ENCODE measurements at regions not wholly inside any gene's neighbourhood (a gene's known extent, or its start where the extent isn't known, plus 50 kb on each side); places are given as distances from the start of the nearest gene placed in this dataset.
"Not testable (repeated sequence)": the region's sequence is repeated elsewhere in the genome, so short reads cannot be mapped to it uniquely, and the experiment has no call there.

DNA sequence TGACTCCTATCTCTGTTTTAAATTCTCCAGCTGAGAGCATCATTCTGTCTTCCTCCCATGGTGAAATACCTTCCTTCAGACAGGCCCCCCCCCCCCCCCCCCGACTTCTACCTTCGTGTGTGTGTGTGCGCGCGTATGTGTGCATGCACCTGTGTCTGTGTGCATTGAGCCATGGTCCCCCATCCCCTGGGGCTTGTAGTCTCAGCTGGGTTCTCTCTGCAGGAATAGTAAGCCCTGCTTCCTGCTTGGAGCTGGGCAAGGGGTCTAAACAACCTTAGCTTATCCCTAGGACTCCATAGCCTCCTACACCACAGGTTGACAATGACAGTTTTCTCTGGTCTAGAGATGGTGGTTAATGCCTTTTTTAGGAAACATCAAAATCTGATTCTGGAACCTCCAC, 427.5 kb upstream of the KLHL29 start:
- no peak for DNase-seq

DNA sequence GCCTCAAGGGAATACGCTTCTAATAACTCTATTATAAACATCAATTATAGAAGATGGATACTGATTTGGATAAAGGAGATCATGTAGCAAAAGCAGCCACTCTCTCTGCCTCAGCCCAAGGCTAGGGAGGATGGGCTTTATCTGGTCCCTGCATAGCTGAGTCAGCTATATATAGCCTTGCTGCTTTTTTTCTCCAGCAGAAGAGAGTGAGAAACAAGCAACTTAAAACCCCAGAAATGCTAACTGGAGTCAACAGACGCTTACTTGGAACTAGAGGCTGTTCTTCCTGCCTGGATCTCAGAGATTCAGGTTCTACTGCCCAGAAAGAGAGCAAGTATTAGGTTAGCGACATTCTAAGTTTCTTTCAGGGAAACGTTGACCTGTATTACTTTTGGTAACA, 426.7 kb upstream of the KLHL29 start:
- no peak for DNase-seq

DNA sequence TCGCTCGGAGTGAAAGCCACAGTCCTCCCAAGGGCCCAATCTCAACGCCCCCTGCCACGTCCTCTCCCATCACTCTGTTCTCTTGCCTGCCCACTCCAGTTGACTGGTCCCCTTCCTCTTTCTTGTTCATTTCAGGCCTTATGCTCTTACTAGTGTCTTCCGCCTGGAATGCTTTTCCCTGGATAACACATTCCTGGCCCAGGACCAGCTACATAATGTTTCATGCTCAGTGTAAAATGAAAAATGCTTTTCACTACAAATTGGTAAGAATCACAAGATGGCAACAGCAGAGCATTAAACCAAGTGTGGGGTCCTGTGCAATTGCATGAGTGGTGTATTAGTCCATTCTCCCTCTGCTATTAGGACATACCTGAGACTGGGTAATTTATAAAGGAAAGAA, 417.2 kb upstream of the KLHL29 start:
- no peak for DNase-seq

DNA sequence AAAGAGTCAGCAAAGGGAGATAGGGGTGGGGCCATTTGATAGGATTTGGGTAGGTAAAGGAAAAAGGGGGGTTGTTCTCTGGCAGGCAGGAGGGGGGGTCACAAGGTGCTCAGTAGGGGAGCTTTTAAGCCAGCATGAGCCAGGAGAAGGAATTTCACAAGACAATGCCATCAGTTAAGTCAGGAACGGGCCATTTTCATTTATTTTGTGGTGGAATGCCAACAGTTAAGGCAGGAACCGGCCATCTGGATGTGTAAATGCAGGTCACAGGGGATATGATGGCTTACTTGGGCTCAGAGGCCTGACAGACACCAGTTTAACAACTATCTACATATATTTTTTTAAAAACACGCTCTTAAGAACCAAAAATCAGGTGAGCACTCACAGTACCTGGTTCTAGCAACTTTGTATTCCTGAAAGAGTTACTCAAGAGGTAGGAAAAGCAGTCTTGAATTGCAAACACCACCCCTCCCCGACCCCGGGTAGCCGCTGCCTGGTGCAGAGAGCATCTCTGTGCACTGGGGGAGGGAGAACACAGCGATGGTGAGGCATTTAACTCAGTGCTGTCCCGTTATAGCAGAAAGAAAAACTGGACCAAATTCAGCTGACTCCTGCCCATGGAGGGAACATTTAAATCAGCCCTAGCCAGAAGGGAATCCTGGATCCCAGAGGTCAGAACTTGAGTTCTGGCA, 414.5 kb upstream of the KLHL29 start:
- no peak for DNase-seq

DNA sequence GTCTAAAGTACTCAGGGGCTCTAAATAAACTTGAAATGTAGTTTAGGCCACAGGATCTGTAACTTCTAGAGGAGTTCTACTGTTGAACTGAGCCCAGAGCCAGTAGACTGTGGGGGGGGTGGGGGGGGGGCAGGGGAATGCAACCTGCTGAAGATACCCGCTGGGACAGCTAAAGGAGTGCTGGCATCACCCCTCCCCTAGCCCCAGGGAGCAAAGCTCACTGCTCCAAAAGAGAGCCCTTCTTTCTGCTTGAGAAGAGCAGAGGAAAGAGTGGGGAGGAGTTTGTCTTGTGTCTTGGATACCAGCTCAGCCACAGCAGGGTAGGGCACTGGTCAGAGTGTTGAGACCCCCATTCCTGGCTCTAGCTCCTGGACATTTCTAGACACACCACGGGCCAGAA, 414.0 kb upstream of the KLHL29 start:
- DNase-seq = no peak

DNA sequence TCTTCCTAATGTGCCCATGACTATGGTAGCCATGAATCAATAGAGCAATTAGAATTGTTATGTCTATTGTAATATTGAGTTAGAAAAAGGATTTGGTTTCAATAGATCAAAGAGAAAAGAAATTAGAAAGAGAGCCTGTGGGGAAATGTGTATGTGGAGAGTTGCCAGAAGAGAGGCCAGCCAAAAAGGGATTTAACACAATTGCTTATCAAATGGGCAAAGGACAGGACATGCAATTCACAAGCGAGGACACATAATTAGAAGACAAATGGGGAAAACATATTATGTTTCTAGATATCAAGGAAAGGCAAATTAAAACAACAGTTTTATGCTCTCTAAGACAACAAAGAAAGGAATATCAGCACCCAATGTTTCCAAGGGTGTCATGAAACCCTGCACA, 403.2 kb upstream of the KLHL29 start:
- no peak for DNase-seq

DNA sequence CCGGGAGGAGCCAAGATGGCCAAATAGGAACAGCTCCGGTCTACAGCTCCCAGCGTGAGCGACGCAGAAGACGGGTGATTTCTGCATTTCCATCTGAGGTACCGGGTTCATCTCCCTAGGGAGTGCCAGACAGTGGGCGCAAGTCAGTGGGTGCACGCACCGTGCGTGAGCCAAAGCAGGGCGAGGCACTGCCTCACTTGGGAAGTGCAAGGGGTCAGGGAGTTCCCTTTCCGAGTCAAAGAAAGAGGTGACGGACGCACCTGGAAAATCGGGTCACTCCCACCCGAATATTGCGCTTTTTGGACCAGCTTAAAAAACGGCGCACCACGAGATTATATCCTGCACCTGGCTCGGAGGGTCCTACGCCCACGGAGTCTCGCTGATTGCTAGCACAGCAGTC, 400.8 kb upstream of the KLHL29 start:
- DNase-seq = not testable (repeated sequence)

DNA sequence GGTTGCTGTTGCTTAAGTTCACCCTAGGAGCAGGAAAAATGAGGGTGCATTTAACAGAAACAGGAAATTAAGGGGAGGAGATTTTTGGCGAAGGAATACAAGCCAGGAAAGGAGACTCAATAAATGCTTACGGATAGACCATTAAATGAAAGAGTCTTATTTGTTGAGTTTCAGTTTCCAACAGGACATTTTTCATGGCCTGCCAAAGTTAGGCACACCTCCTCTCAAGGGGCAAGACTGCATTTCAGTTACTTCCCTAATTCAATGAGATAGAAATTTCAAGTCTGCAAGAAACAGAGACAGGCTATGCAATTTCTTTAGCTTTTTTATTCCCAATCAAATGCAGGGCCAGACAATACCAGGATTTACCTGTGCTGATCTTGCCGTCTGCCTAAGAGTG, 394.7 kb upstream of the KLHL29 start:
- DNase-seq = no peak

DNA sequence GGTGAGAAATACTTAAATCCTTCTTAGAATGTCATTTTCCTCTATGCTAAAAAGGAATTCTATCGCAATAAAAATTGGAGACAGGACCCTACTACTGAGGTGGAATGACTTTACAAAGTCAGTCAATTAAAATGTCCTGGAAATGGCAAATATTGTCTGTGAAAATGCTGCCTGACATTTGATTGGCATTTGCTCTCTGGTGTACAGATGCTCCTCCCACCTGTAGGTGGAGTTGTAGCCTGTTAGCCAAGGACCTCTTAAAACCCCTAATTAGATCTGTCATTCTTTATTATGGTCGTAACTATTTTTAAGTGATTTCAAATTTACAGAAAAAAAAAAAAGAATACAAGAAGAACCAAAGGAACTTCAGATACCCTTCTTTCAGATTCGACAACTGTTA, 393.1 kb upstream of the KLHL29 start:
- DNase-seq = no peak

DNA sequence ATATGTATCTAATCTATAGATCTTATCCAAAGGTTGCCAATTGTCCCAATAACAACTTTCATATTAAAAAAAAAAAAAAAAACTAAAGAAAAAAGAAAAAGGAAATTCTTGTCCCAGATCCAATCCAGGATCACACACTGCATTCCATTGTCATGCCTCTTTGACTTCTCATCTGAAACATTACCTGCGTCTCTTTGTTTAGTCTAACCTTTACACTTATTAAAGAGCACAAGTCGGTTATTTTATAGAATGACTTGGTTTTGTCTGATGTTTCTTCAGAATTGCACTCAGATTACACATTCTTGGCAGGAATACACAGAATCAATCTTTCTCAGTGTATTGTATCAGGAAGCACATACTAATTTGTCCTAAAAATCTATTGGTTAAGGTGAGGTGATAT, 392.5 kb upstream of the KLHL29 start:
- DNase-seq = no peak

DNA sequence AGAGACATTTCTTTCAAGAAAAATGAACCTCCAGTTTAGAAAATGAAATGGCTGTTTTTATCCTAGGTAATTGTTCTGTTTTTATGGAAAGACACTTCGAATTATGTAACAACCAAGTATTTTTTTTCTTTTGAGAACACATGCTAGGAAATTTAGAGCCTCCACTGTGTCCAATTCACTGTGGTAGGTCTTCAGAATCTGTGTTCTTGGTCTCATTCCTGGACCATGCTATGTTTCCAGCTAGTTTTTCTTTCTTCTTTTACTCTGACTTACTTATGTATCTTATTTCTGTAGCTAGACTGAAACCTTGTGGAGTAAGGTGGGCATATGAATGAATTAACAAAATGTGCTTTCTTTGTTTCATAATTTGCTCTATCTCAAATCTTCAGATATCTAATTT, 391.7 kb upstream of the KLHL29 start:
- no peak for DNase-seq

DNA sequence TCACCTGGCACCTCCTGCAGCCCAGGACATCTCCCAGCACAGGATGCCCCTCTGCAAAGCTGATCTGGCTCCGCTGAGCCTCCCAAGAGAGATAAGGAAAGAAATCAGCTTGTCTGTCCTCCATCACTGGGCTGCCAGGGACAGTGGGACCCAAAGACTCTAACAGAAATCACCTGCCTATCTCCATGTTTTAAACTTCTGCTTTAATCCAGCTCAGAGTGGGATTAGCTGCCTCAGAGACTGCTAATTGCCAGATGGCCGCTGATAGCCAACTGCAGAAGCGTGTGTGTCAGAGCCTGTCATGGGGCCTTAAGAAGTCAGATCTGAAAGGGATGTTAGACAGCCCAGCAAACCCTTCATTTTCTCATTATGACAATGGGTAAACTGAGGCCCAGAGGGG, 389.4 kb upstream of the KLHL29 start:
- DNase-seq = no peak

DNA sequence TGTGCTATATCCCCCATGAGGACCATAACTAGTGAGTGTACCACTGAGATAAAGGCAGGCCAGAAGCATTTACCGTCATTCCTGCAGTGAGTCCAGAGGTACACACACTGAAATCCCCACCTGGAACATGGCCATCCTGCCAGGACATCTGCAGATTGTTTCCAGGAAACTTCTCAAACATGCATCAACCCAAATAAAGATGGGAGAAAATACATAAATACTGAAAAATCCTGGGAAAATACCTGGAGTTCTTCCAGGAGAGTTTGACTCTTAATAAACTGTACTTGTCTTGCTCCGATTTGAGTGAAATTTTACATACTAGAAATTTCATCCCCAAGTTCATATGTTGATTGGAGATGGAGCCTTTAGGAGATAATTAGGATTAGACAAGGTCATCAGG, 388.1 kb upstream of the KLHL29 start:
- no peak for DNase-seq

DNA sequence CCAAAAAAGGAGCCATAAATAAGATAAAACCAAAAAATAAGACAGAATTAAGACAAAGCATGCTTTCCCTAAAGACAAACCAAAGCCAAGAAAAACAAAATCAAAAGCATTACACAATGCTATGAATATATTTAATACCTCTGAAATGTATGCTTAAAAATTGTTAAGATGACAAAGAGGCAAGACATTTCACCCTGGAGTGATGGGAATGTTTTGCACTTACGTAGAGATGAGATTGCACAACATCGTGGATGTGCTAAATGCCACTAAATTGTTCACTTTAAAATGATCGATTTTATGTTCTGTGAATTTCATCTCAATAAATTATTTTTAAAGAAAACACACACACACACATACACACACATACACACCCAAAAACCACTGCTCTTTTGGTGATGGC, 386.6 kb upstream of the KLHL29 start:
- DNase-seq = no peak

DNA sequence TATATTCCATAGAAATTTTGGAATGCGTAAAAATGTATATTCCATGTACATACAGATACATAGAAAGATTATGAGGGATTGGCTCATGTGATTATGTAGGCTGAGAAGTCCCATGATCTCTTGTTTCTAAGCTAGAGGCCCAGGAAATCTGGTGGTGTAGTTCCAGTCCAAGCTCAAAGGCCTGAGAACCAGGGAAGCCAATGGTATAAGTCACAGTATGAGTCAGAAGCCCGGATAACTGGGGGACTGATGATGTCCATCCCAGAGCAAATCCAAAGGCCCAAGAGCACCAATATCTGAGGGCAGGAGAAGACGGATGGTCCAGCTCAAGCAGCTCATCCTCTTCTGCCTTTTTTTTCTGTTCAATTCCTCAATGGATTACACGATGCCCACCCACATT, 385.0 kb upstream of the KLHL29 start:
- DNase-seq = no peak

DNA sequence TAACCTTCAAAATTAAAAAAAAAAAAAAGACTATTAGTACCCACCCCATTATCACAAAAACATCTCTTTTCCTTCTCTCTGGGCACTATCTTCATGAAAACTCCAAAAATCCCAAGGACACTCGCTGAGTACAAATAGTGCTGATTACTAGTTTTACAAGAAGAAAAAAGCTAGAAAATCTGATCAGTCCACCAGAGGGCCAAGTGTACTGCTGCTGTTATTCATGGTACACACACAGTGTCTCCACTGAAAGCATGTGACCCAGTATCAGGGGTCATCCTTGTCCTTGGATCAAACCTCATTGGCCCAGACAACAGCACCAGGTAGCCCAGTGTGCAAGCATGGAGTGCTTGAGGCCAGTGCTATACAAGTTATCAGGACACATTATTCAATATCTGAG, 382.7 kb upstream of the KLHL29 start:
- no peak for DNase-seq

DNA sequence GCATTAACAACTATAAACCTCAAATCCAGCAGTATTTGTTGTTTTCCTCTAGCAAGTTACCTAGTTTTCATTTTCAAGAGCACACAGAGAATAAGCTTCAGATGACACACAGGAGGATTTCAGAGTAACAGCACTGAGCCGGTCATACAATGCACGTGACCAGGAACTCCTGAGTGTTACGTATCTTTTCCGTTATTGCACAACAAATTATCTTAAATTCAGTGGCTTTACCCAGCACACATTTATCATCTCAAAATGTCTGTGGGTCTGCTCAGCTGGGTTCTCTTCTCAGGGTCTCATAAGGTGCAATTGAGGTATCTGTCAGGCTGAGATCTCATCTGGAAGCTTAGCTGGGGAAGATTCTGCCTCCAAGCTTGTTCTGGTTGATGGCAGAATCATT, 379.5 kb upstream of the KLHL29 start:
- no peak for DNase-seq

DNA sequence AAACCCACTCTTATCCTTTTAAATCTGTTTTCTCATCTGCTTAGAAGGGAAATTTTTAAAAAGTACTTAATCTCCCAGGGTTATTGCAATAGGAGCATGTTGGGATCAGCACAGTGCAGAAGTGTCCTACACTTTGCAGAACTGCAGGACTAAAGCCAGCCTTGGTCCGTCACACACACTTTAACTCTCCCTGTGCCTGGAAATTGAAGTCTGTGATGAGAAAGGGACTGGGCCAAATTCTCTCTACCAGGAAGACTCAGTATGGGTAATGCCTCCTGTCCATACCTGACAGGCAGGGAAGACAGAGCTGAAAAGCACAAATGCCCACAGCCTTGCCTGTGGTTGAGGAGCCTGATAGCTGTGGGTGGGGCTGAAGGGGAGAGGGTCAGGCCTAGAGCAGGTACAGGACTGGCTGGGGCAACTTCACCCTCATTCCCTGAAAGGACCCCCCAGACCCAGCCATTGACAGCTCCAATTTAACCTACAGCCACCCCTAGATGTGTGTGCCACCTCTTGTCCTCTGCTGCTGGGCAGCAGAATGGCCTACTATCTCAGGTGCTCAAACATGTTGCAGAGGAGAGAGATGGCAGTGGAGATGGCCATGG, 377.2 kb upstream of the KLHL29 start:
- DNase-seq = no peak

DNA sequence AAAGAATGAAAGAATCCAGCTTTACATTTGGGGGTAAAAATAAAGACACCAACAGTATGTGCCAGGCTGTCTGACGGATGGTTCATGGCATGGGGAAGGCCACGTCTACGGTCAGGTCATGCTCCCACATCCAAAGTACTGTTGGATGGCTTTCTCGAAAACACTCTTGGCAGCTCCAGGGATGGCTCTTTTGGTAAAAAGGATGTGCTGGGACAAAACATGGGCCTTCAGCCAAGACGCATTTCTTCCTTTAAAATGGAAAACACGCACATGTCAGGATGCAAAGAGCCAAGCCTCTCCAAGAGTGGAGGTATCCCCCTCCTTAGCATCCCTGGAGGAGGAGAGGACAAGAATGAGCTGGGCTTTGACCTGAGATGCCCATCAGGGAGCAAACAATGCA, 376.5 kb upstream of the KLHL29 start:
- no peak for DNase-seq

DNA sequence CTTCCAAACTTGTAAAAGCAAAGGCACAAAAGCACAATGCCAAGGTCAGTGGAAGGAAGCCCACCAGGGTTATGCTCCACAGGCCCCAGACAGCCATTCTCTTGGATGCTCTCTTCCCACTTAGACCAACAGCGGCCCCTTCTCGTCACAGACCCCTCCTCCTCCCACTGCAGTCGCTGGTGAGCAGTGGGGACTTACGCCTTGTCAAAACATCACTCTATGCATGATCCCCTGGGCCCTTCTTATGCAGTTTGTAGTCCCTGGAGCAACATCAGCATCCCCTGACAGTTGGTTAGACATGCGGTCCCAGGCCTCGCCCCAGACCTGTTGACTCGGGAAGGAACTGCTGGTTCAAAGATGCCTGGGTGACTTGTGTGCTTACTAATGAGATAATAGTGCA, 376.0 kb upstream of the KLHL29 start:
- no peak for DNase-seq

DNA sequence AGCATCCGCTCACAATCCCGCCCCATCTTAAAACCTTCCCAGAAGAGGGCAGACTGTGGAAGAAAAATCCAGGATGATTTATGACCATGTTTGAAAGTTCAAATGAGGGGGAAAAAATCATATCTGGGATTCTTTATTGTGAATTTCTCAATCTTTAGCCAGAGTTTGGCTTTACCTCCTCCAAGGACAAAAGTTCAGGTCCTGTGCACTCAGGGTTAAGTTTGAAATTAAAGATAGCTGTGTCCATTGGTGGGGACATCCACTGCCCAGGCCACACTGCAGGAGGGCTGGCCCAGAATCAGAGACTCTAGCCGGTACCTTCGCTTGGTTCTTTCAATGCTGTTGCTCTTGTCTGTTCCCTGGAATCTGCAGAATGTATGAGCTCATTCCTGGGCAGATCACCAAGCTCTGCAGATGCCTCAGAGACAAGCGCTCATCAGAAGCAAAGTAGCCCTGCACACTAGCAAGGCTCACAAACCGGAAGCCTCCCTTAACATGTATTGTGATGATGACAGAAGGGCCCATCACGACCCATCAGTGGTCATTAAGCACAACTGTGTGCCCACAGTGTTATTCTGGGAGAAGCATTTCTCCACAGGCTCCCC, 375.3 kb upstream of the KLHL29 start:
- DNase-seq = no peak

DNA sequence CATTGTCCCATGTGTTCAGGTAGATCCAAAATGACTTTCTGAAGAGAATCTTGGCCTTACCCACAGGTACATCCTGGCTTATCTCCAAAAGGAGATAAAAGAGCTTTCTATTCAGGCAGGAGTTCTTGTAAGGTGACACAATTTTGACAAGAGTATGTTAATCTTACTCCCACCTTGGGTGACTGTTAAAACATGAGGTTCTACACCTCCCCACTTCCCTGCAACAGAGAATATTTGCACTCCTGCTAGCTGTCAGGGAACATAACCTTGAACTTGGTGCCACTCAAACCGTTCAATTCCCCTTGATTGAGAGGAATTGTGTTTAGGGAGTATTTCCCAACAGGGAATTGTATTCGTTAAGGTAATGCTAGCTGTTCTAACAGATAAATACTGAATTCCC, 372.5 kb upstream of the KLHL29 start:
- DNase-seq = no peak

DNA sequence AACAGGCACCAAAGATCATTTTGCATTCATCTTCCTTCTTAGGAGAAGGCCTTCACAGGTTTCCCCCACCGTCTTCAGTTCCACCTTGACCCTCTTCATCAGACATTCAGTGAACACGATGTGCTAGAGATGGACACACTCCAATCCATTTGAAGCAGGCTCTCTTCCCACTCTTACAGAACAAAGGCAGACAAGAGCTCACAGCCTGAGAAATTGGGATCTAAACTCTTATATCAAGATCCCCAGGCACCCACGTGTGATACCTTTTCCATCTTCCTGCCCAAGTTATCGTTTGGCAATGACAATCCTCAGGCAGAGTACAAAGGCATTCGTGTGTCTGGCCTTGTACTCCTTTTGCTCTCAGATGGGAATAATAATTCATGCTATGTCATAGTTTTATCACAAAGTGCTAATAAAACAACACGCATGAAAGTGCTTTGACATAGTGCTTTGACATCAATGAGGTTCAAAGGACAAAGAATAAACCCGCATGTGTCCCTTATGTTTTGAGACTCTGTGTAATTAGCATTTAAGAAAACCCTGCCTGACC, 369.3 kb upstream of the KLHL29 start:
- no peak for DNase-seq

DNA sequence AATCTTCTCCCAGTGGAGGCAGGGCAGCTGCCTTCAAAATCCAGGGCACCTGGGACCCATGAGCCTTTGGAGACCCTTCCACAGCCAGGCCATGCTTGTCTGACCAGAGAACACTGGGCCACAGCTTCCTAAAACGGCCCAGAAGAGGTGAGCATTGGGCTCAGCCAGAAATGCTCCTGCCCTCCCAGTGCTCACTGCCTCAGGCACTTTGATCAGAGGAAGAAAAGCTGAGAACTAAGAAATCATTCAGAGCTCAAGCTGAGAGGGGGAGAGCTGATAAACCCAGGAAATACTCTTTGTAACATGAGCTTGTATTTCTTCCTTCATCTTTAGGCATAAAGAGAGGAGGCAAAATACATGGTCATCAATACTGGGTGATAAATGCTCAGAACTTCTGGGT, 365.5 kb upstream of the KLHL29 start:
- DNase-seq = no peak

DNA sequence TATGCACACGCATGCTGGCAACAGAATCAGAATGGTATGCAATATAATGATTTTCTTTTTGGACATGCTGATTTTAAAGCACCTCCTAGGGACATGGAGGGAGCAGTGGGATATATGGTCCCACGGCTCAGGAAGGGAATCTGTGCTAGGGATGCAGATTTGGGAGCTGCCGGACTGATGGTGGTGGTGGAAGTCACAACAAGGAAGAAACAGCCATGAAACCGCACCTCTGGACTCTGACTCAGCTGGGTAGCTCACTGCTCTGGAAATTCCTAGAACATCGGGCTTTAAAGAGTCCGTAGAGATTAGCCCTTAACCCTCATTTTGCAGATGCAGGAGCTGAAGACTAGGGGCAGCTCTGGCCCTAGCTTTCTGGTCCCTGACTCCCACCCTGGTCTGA, 364.3 kb upstream of the KLHL29 start:
- DNase-seq = no peak

Data from GF-D8 (cell line).